Loucy (cell line): ENCODE measurements at regions not wholly inside any gene's neighbourhood (a gene's known extent, or its start where the extent isn't known, plus 50 kb on each side); places are given as distances from the start of the nearest gene placed in this dataset.

Experiments
- H2AFZ ChIP-seq: fragments of 200-600 bp; sonication (generic); 2 replicates; pipeline ENCODE4 v1.6.0; 2016; ENCODE audit warnings: antibody characterized with exemption, mild to moderate bottlenecking, low read length, moderate library complexity
- H3F3A ChIP-seq: fragments of 200-600 bp; 2 replicates; pipeline ENCODE4 v1.6.0; 2016; ENCODE audit warnings: antibody characterized with exemption, low read depth, mild to moderate bottlenecking
- H3K27me3 ChIP-seq: fragments of 200-600 bp; sonication (generic); 2 replicates; pipeline ENCODE4 v1.6.1; 2014; ENCODE audit warnings: low read length, mild to moderate bottlenecking; ENCODE audit not compliant: insufficient read depth, poor library complexity, severe bottlenecking
- H3K36me3 ChIP-seq: fragments of 200-600 bp; sonication (generic); 2 replicates; pipeline ENCODE4 v1.6.1; 2016; ENCODE audit warnings: low read length; ENCODE audit not compliant: insufficient read depth
- H3K4me1 ChIP-seq: fragments of 200-600 bp; sonication (generic); 2 replicates; pipeline ENCODE4 v1.5.1; 2014; ENCODE audit warnings: low read length, mild to moderate bottlenecking; ENCODE audit not compliant: insufficient read depth, poor library complexity, severe bottlenecking
- H3K4me2 ChIP-seq: fragments of 200-600 bp; sonication (generic); 2 replicates; pipeline ENCODE4 v1.6.0; 2014; ENCODE audit warnings: antibody characterized with exemption, low read length, low read depth, mild to moderate bottlenecking; ENCODE audit not compliant: poor library complexity, severe bottlenecking
- H3K4me3 ChIP-seq: fragments of 200-600 bp; sonication (generic); 2 replicates; pipeline ENCODE4 v1.5.1; 2014; ENCODE audit warnings: low read length, mild to moderate bottlenecking, mixed read lengths; ENCODE audit not compliant: poor library complexity, severe bottlenecking
- H3K79me2 ChIP-seq: fragments of 200-600 bp; sonication (generic); 2 replicates; pipeline ENCODE4 v1.6.1; 2014; ENCODE audit warnings: low read length; ENCODE audit not compliant: insufficient read depth
- H3K9ac ChIP-seq: fragments of 200-600 bp; sonication (generic); 2 replicates; pipeline ENCODE4 v1.6.0; 2014; ENCODE audit warnings: mild to moderate bottlenecking, low read depth, low read length, moderate library complexity; ENCODE audit not compliant: poor library complexity, severe bottlenecking
- H3K9me2 ChIP-seq: fragments of 200-600 bp; sonication (generic); replicated peaks from 2 replicates; pipeline ENCODE4 v1.6.1; 2016; ENCODE audit warnings: low read depth, low read length, mixed read lengths
- H3K9me3 ChIP-seq: fragments of 200-600 bp; sonication (generic); 2 replicates; pipeline ENCODE4 v1.6.1; 2014; ENCODE audit warnings: mild to moderate bottlenecking, antibody characterized with exemption, low read length, low read depth; ENCODE audit not compliant: insufficient read depth
- H4K20me1 ChIP-seq: fragments of 200-600 bp; sonication (generic); 2 replicates; pipeline ENCODE4 v1.6.0; 2014; ENCODE audit warnings: antibody characterized with exemption, low read length, mild to moderate bottlenecking; ENCODE audit not compliant: insufficient read depth, poor library complexity, severe bottlenecking
- EZH2phosphoT487 ChIP-seq: fragments of 200-600 bp; IDR thresholded peaks from 2 replicates; pipeline ENCODE4 v1.6.1; 2018; ENCODE audit warnings: antibody characterized with exemption, mild to moderate bottlenecking, moderate library complexity, borderline replicate concordance
- TF ChIP-seq, protein P1 (sequence below): fragments of 200-600 bp; sonication (generic); conservative IDR thresholded peaks from 2 replicates; pipeline ENCODE4 v1.5.1; 2014; ENCODE audit warnings: mild to moderate bottlenecking, antibody characterized with exemption, low read length

GRCh38 chr11:11703885-11704284 is 82.1 kb upstream of the GALNT18 start:
- no peaks in the 10 kb centered on the region for H3K9me2 ChIP-seq
- peaks cover 9% of the 10 kb centered on the region for H3K4me1 ChIP-seq
- H3K4me2 ChIP-seq, result no peak overlapping the region
- H3K36me3 ChIP-seq, result no peaks in the 10 kb centered on the region
- no peaks in the 10 kb centered on the region for H3F3A ChIP-seq
- no peaks in the 10 kb centered on the region for H3K27me3 ChIP-seq
- H3K79me2 ChIP-seq, result no peaks in the 10 kb centered on the region
- TF ChIP-seq EZH2phosphoT487, result no peak
- no peak overlapping the region for H2AFZ ChIP-seq
- H4K20me1 ChIP-seq, result no peaks in the 10 kb centered on the region
- H3K9me3 ChIP-seq, result no peaks in the 10 kb centered on the region
- no peak overlapping the region for H3K9ac ChIP-seq
- H3K4me3 ChIP-seq, result no peak overlapping the region

GRCh38 chr11:11701070-11701469 is 79.3 kb upstream of the GALNT18 start:
- H3K4me3 ChIP-seq, result no peak overlapping the region
- no peaks in the 10 kb centered on the region for H3K9me2 ChIP-seq
- no peaks in the 10 kb centered on the region for H3K79me2 ChIP-seq
- no peak for TF ChIP-seq EZH2phosphoT487
- TF ChIP-seq, protein P1, sequence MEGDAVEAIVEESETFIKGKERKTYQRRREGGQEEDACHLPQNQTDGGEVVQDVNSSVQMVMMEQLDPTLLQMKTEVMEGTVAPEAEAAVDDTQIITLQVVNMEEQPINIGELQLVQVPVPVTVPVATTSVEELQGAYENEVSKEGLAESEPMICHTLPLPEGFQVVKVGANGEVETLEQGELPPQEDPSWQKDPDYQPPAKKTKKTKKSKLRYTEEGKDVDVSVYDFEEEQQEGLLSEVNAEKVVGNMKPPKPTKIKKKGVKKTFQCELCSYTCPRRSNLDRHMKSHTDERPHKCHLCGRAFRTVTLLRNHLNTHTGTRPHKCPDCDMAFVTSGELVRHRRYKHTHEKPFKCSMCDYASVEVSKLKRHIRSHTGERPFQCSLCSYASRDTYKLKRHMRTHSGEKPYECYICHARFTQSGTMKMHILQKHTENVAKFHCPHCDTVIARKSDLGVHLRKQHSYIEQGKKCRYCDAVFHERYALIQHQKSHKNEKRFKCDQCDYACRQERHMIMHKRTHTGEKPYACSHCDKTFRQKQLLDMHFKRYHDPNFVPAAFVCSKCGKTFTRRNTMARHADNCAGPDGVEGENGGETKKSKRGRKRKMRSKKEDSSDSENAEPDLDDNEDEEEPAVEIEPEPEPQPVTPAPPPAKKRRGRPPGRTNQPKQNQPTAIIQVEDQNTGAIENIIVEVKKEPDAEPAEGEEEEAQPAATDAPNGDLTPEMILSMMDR, result no peak
- H2AFZ ChIP-seq, result no peak overlapping the region
- no peaks in the 10 kb centered on the region for H3F3A ChIP-seq
- H3K36me3 ChIP-seq, result no peaks in the 10 kb centered on the region
- H3K4me2 ChIP-seq, result no peak overlapping the region
- H4K20me1 ChIP-seq, result no peaks in the 10 kb centered on the region
- no peaks in the 10 kb centered on the region for H3K27me3 ChIP-seq
- H3K4me1 ChIP-seq, result no peaks in the 10 kb centered on the region
- no peak overlapping the region for H3K9ac ChIP-seq
- H3K9me3 ChIP-seq, result no peaks in the 10 kb centered on the region

GRCh38 chr11:11697796-11698195 is 76.0 kb upstream of the GALNT18 start:
- H3K79me2 ChIP-seq, result no peaks in the 10 kb centered on the region
- H3F3A ChIP-seq, result no peaks in the 10 kb centered on the region
- H3K4me3 ChIP-seq, result no peak overlapping the region
- no peaks in the 10 kb centered on the region for H3K9me2 ChIP-seq
- H3K4me2 ChIP-seq, result no peak overlapping the region
- no peak overlapping the region for H2AFZ ChIP-seq
- H3K36me3 ChIP-seq, result no peaks in the 10 kb centered on the region
- H4K20me1 ChIP-seq, result no peaks in the 10 kb centered on the region
- no peaks in the 10 kb centered on the region for H3K4me1 ChIP-seq
- no peak overlapping the region for H3K9ac ChIP-seq
- TF ChIP-seq EZH2phosphoT487, result no peak
- TF ChIP-seq, protein P1, result no peak
- no peaks in the 10 kb centered on the region for H3K9me3 ChIP-seq
- H3K27me3 ChIP-seq, result no peaks in the 10 kb centered on the region

DNA sequence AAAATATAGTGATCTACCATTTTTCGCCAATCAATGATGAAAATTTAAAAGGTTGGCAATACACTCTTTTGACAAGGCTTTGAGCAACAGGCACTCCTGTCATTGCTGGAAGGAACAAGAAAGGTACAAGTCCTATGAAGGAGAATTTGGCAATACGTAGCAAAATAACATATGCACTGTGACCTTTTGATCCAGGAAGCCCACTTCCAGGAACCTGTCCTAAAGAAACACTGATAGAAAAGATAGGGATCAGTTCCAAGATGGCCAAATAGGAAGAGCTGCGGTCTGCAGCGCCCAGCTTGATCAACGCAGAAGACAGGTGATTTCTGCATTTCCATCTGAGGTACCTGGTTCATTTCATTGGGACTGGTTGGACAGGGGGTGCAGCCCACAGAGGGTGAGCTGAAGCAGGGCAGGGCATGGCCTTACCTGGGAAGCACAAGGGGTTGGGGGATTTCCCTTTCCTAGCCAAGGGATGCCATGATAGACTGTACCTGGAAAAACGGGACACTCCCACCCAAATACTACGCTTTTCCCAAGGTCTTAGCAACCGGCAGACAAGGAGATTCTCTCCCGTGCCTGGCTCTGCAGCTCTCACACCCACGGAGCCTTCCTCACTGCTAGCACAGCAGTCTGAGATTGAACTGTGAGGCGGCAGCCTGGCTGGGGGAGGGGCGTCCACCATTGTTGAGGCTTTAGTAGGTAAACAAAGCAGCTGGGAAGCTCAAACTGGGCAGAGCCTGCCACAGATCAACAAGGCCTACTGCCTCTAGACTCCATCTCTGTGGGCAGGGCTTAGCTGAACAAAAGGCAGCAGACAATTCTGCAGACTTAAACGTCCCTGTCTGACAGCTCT is 69.7 kb upstream of the GALNT18 start:
- no peaks in the 10 kb centered on the region for H4K20me1 ChIP-seq
- H3K4me2 ChIP-seq, result no peak overlapping the region
- TF ChIP-seq EZH2phosphoT487, result no peak
- TF ChIP-seq, protein P1, result no peak
- H2AFZ ChIP-seq, result no peak overlapping the region
- no peaks in the 10 kb centered on the region for H3K4me1 ChIP-seq
- H3F3A ChIP-seq, result no peaks in the 10 kb centered on the region
- no peak overlapping the region for H3K4me3 ChIP-seq
- H3K79me2 ChIP-seq, result no peaks in the 10 kb centered on the region
- H3K27me3 ChIP-seq, result no peaks in the 10 kb centered on the region
- no peak overlapping the region for H3K9ac ChIP-seq
- H3K9me2 ChIP-seq, result no peaks in the 10 kb centered on the region
- H3K9me3 ChIP-seq, result no peaks in the 10 kb centered on the region
- no peaks in the 10 kb centered on the region for H3K36me3 ChIP-seq
